NCI-H2029 (cell line): ENCODE measurements at regions not wholly inside any gene's neighbourhood (a gene's known extent, or its start where the extent isn't known, plus 50 kb on each side); places are given as distances from the start of the nearest gene placed in this dataset.

ENCODE experiments used
- DNase-seq: peaks from one replicate; lab custom pipeline; 2025; lab: John Stamatoyannopoulos, UW

GRCh38 chr18:78069784-78070664, 820.4 kb downstream of the GALR1 start:
- peak; percentile 73 for DNase-seq

DNA sequence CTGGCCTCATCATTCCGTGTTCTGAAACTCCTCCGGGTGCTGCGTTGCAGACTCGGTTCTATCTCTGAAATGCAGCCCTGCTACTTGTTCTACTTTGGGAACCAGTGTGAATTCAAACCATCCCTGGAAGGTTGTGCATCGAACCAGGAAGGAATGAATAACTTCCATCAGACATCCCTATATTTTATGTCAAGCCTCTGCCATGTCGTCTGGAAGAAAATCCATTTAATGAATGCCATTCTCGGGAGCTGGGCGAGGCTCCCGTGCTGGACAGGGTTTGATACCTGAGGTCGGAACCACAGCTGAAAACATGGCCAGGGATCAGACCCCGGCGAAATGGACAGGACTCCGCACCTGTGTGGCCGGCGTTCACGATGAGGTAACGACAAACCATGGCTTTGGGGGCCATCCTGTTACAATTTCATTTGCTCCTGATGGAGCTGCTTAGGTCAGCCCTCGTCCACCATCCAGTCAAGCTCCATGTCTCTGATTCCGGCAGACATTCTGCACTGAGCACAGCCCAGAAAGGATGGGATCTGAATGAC, 821.6 kb downstream of the GALR1 start:
- DNase-seq = no peak

DNA sequence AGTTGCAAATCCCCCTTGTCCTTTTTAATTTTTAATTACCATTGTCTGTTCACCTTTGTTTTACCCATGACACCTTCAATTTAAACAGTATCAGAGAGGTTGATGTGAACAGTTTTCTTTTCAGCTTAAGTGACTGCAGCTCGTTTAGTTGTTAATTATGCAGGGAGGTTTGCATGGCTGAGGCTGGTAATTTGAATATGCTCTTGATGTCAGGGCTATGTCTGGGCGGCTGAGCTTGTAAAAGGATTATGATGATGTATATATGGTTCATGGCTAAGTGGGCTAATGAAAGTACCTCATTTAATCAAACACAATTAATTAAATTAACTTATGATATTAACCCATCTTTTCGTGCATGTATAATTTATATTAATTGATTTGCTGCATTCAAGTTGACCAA, 822.1 kb downstream of the GALR1 start:
- DNase-seq = no peak

GRCh38 chr18:78072375-78072774, 822.7 kb downstream of the GALR1 start:
- no peak for DNase-seq

DNA sequence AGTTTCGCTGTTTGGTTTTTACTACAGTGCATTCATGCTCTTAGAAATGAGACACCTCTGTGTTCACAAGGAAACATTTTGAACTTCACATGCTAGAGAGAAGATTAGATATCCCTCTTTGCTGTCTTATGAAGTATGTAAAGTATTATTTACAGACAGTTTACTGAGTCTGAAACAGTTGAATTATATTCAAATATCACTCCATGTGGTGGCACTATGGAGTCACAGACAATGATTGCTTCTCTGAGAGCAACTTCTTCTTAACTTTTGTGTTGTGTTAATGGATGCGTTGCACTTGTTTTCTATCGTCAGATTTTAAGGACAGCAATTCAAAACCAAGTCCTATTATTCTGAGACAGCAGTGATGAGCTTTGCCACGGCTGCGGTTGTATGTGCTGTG, 823.6 kb downstream of the GALR1 start:
- no peak for DNase-seq

- no peak for DNase-seq
These were observed 824.9 kb downstream of the GALR1 start for GRCh38 chr18:78074400-78075020.

DNA sequence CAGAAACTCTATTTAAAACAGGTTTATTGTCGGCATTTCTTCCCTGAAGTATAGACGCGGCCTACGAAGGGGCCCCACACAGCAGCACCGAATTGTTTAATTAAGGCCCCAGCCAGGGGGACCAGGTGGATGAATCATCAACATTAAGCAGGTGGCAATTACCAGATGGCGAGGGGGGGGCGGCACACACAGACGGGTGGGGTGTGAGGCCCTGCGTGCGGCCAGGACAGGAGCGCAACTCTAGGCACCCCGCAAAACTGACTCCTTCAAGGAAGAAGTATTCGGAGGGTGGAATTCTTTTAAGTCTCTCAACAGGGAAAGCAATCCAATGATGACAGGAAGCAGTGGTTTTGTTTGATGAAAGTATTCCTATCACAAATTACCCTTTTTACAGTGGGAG, 830.4 kb downstream of the GALR1 start:
- no peak for DNase-seq

GRCh38 chr18:78080761-78081160, 831.1 kb downstream of the GALR1 start:
- no peak for DNase-seq

DNA sequence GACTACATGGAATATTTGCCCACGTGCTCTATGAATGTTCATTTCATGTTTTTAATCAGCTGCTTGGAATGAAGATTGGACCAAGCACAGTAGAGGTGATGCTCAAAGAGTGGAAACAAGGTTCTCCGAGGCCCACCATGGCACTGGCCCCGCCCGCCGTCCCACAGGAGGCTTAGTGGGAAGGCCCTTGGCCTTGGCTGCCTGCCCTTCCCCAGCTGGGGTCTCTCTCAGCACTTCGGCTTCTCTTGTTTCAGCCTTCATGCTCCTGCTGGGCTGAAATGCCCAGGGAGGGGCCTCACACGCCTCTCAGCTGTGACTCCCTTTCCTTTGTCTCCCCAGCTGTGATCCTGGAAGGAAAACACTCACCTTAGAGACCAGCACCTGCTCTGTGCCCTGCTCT, 833.2 kb downstream of the GALR1 start:
- DNase-seq = no peak

DNA sequence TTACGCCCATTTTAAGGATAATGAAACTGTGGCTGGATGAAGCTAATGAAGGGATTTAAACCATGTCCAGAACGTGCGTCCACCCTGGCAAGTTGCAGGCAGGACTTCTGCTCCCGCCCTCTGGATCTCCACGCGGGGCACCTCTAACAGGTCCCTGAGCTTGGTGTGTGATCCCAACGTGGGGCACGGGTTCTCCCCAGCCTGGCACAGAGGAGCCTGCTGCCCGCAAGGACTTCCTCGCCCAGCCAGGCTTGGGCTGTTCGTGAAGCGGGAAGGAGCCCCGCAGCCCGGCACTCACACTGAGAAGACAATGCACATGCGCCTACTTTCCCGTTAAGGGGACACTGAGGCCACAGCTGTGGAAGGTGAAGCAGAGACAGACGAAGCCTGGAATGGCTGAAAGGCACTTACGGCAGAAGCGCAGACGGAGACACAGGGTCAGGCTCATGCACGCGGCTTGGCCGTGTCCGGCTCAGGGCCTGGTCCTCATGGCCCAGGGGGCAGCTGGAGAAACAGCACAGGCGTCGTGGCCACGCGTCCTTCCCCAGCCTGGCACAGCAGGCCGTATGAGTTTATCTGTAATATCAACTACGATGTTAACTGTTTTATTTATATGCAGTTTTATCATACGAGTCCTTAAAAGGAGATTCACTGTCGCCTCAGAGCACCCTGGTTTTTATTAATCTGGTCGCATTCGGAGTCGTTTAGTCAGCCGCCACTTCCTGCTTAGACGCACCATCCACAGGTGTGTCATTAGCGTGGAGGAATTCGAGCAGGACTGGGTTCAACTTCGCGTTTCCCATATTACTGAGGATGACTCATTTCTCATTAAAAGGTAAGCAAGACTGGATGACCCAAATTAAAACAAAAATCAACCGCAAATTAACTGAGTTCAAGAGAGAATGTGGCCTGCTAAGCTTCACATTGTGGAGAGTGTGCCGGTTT, 835.9 kb downstream of the GALR1 start:
- no peak for DNase-seq

DNA sequence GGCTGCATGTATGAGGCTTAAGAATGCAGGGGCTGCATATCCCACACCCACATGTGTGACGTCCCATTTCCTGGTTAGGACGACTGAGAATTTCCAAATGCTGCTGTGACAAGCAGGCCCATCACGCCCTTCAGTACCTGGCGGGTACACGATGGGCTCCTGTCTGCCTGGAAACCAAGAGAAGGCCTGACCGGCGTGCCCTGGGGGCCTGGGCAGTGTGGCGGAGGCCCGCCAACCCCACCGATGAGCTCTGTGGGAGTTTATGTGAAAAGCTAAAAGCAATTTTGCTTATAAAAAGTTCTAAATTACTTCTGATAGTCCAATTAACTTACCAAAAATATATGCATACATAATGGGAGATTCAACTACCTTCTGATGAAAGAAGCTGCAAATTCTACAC, 837.3 kb downstream of the GALR1 start:
- DNase-seq = no peak

GRCh38 chr18:78087338-78087737, 837.7 kb downstream of the GALR1 start:
- DNase-seq = no peak

DNA sequence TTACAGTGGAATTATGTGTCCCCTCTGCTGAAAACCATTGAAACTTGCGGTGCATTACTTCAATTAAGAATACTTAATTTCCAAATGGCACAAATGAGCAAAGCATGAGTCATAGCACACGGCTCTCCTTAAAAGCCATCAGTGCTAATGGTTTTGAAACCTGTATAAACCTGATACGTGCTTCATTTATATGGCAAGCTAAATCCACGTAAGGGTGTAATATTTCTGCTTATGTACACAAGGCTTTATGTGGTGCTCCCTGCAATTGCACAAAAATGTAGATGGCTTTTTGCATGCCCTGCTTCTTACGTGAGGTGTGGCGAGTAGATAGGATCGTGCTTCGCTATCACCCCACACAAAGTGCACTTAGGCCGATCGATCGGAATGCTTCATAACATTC, 840.9 kb downstream of the GALR1 start:
- peak; percentile 58 for DNase-seq

DNA sequence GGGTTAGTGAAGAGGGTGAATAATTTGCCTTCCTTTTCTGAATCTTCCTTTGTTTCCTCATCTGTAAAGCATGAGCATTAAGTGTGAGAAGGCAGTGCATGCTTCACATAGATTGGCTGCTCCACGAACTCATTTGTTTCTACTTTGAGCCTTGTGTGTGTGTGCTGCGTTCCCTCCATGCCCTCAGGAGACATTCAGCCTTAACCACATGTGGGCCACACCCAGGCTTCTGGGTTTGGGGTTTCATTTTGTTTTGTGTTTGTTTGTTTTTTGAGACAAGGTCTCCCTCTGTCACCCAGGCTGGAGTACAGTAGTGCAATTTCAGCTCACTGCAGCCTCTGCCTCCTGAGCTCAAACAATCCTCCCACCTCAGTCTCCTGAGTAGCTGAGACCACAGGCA, 843.3 kb downstream of the GALR1 start:
- no peak for DNase-seq

- no peak for DNase-seq
These were observed 850.4 kb downstream of the GALR1 start for GRCh38 chr18:78099979-78100588.

GRCh38 chr18:78101091-78101490, 851.4 kb downstream of the GALR1 start:
- no peak for DNase-seq

- DNase-seq = no peak
These were observed 852.5 kb downstream of the GALR1 start for GRCh38 chr18:78102135-78102534.

- no peak for DNase-seq
These were observed 856.0 kb downstream of the GALR1 start for GRCh38 chr18:78105611-78106010.

DNA sequence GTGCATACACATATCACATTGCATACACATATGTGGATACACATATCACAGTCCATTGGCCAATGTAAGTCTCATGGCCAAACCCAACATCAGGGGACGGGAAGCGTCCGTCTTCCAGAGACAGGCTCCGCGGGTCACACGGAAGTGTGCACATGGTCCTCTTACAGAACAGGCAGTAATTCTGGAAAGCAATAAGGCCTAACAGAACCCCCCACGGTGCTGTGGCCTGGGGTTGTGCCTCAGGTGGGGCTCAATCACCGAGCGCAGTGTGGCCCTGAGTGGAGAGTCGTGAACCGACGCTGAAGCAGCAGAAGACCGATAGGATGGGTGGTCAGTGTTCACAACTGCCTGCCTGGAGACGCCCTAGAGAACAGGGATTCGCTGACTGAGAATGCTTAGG, 857.3 kb downstream of the GALR1 start:
- DNase-seq = no peak

DNA sequence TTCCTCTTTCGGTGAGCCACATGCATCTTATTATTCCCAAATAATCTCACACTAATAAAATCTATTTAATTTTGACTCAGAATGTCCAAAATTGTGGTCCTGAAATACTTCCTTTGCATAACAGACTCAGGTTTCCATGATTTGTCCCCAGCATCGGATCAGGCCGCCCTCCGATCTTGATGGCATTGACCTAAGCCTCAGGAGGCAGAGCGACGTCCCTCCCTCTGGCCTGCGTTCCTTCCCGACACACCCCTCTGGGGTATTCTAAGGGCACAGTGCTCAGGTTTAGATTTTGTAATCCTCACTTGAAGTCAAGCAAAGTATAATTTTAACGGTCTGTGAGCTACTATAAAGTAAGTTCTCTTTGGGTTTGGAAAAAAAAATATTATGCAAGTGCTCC, 857.7 kb downstream of the GALR1 start:
- no peak for DNase-seq

- no peak for DNase-seq
These were observed 858.9 kb downstream of the GALR1 start for GRCh38 chr18:78108554-78108953.
